ENCODE measurements at regions not wholly inside any gene's neighbourhood (a gene's known extent, or its start where the extent isn't known, plus 50 kb on each side); places are given as distances from the start of the nearest gene placed in this dataset.
"Not testable (repeated sequence)": the region's sequence is repeated elsewhere in the genome, so short reads cannot be mapped to it uniquely, and the experiment has no call there.

GRCh38 chr2:60230037-60230436 is 323.4 kb downstream of the BCL11A start:
- Mint-ChIP-seq H3K4me1 (ENCODE audit: low read depth) (no peaks in the 10 kb centered on the region), H3K9me3 (peaks cover 13% of the 10 kb centered on the region), H3K27me3 (ENCODE audit: low read depth) (no peaks in the 10 kb centered on the region), H3K27ac (no peak overlapping the region), H3K36me3 (ENCODE audit: low read depth) (no peaks in the 10 kb centered on the region), H3K4me3 (ENCODE audit: low read depth) (no peak overlapping the region)
- DNase-seq (ENCODE audit: low spot score) = no peak
- intact Hi-C loops (cut with micrococcal nuclease) = no loop called here

- H3K27ac Mint-ChIP-seq = no peak overlapping the region
- H3K27me3 Mint-ChIP-seq (ENCODE audit: low read depth) = no peaks in the 10 kb centered on the region
- no peak overlapping the region for H3K4me3 Mint-ChIP-seq (ENCODE audit: low read depth)
- no peaks in the 10 kb centered on the region for H3K36me3 Mint-ChIP-seq (ENCODE audit: low read depth)
- H3K9me3 Mint-ChIP-seq = peaks cover 10% of the 10 kb centered on the region
- no peaks in the 10 kb centered on the region for H3K4me1 Mint-ChIP-seq (ENCODE audit: low read depth)
- no peak for DNase-seq (ENCODE audit: low spot score)
- intact Hi-C loops (cut with micrococcal nuclease) = no loop called here
These were observed 326.5 kb downstream of the BCL11A start for GRCh38 chr2:60226943-60227342.

GRCh38 chr2:60226191-60226590 is 327.3 kb downstream of the BCL11A start:
- H3K27me3 Mint-ChIP-seq (ENCODE audit: low read depth) = no peaks in the 10 kb centered on the region
- H3K9me3 Mint-ChIP-seq = peaks cover 4% of the 10 kb centered on the region
- no peak for DNase-seq (ENCODE audit: low spot score)
- H3K36me3 Mint-ChIP-seq (ENCODE audit: low read depth) = no peaks in the 10 kb centered on the region
- intact Hi-C loops (cut with micrococcal nuclease) = no loop called here
- H3K4me1 Mint-ChIP-seq (ENCODE audit: low read depth) = no peaks in the 10 kb centered on the region
- H3K4me3 Mint-ChIP-seq (ENCODE audit: low read depth) = no peak overlapping the region
- H3K27ac Mint-ChIP-seq = no peak overlapping the region

GRCh38 chr2:60223859-60224258 is 329.6 kb downstream of the BCL11A start:
- Mint-ChIP-seq H3K4me3 (ENCODE audit: low read depth) (no peak overlapping the region), H3K9me3 (no peaks in the 10 kb centered on the region), H3K27me3 (ENCODE audit: low read depth) (no peaks in the 10 kb centered on the region), H3K27ac (no peak overlapping the region), H3K36me3 (ENCODE audit: low read depth) (no peaks in the 10 kb centered on the region), H3K4me1 (ENCODE audit: low read depth) (no peaks in the 10 kb centered on the region)
- DNase-seq (ENCODE audit: low spot score) = no peak
- intact Hi-C loops (cut with micrococcal nuclease) = no loop called here

GRCh38 chr2:60221098-60221497 is 332.4 kb downstream of the BCL11A start:
- H3K4me3 Mint-ChIP-seq (ENCODE audit: low read depth) = no peak overlapping the region
- intact Hi-C loops (cut with micrococcal nuclease) = no loop called here
- no peaks in the 10 kb centered on the region for H3K4me1 Mint-ChIP-seq (ENCODE audit: low read depth)
- no peaks in the 10 kb centered on the region for H3K9me3 Mint-ChIP-seq
- no peaks in the 10 kb centered on the region for H3K27me3 Mint-ChIP-seq (ENCODE audit: low read depth)
- H3K36me3 Mint-ChIP-seq (ENCODE audit: low read depth) = no peaks in the 10 kb centered on the region
- DNase-seq (ENCODE audit: low spot score) = no peak
- H3K27ac Mint-ChIP-seq = no peak overlapping the region

GRCh38 chr2:60219536-60219935 is 333.9 kb downstream of the BCL11A start:
- DNase-seq (ENCODE audit: low spot score) = no peak
- no peak overlapping the region for H3K4me3 Mint-ChIP-seq (ENCODE audit: low read depth)
- no peak overlapping the region for H3K27ac Mint-ChIP-seq
- no peaks in the 10 kb centered on the region for H3K9me3 Mint-ChIP-seq
- no peaks in the 10 kb centered on the region for H3K4me1 Mint-ChIP-seq (ENCODE audit: low read depth)
- no peaks in the 10 kb centered on the region for H3K27me3 Mint-ChIP-seq (ENCODE audit: low read depth)
- intact Hi-C loops (cut with micrococcal nuclease) = no loop called here
- no peaks in the 10 kb centered on the region for H3K36me3 Mint-ChIP-seq (ENCODE audit: low read depth)

GRCh38 chr2:60216452-60216995 is 336.9 kb downstream of the BCL11A start:
- Mint-ChIP-seq H3K4me1 (ENCODE audit: low read depth) (no peaks in the 10 kb centered on the region), H3K36me3 (ENCODE audit: low read depth) (no peaks in the 10 kb centered on the region), H3K27ac (no peak overlapping the region), H3K9me3 (no peaks in the 10 kb centered on the region), H3K27me3 (ENCODE audit: low read depth) (no peaks in the 10 kb centered on the region), H3K4me3 (ENCODE audit: low read depth) (no peak overlapping the region)
- intact Hi-C loops (cut with micrococcal nuclease) = no loop called here
- DNase-seq (ENCODE audit: low spot score) = no peak

GRCh38 chr2:60215386-60215901 is 338.0 kb downstream of the BCL11A start:
- intact Hi-C loops (cut with micrococcal nuclease) = no loop called here
- Mint-ChIP-seq H3K4me3 (ENCODE audit: low read depth) (no peak overlapping the region), H3K4me1 (ENCODE audit: low read depth) (no peaks in the 10 kb centered on the region), H3K27ac (no peak overlapping the region), H3K9me3 (no peaks in the 10 kb centered on the region), H3K36me3 (ENCODE audit: low read depth) (no peaks in the 10 kb centered on the region), H3K27me3 (ENCODE audit: low read depth) (no peaks in the 10 kb centered on the region)
- DNase-seq (ENCODE audit: low spot score) = no peak

GRCh38 chr2:60214626-60214875 is 338.9 kb downstream of the BCL11A start:
- H3K4me1 Mint-ChIP-seq (ENCODE audit: low read depth) = no peaks in the 10 kb centered on the region
- H3K27ac Mint-ChIP-seq = no peak overlapping the region
- no peaks in the 10 kb centered on the region for H3K27me3 Mint-ChIP-seq (ENCODE audit: low read depth)
- H3K9me3 Mint-ChIP-seq = no peaks in the 10 kb centered on the region
- no peaks in the 10 kb centered on the region for H3K36me3 Mint-ChIP-seq (ENCODE audit: low read depth)
- DNase-seq (ENCODE audit: low spot score) = no peak
- H3K4me3 Mint-ChIP-seq (ENCODE audit: low read depth) = no peak overlapping the region
- intact Hi-C loops (cut with micrococcal nuclease) = no loop called here

- intact Hi-C loops (cut with micrococcal nuclease) = no loop called here
- Mint-ChIP-seq H3K4me1 (ENCODE audit: low read depth) (no peaks in the 10 kb centered on the region), H3K36me3 (ENCODE audit: low read depth) (no peaks in the 10 kb centered on the region), H3K27me3 (ENCODE audit: low read depth) (no peaks in the 10 kb centered on the region), H3K9me3 (no peaks in the 10 kb centered on the region), H3K27ac (no peak overlapping the region), H3K4me3 (ENCODE audit: low read depth) (no peak overlapping the region)
- DNase-seq (ENCODE audit: low spot score) = no peak
These were observed 339.4 kb downstream of the BCL11A start for GRCh38 chr2:60213865-60214625.

GRCh38 chr2:60212181-60212945 is 341.1 kb downstream of the BCL11A start:
- Mint-ChIP-seq H3K27me3 (ENCODE audit: low read depth) (no peaks in the 10 kb centered on the region), H3K36me3 (ENCODE audit: low read depth) (no peaks in the 10 kb centered on the region), H3K4me1 (ENCODE audit: low read depth) (no peaks in the 10 kb centered on the region), H3K9me3 (no peaks in the 10 kb centered on the region), H3K4me3 (ENCODE audit: low read depth) (no peak overlapping the region), H3K27ac (no peak overlapping the region)
- intact Hi-C loops (cut with micrococcal nuclease) = no loop called here
- DNase-seq (ENCODE audit: low spot score) = no peak

- H3K4me1 Mint-ChIP-seq (ENCODE audit: low read depth); intact Hi-C loops (cut with micrococcal nuclease): not testable (repeated sequence)
These were observed 364.4 kb downstream of the BCL11A start for GRCh38 chr2:60189006-60189405.

GRCh38 chr2:60175290-60175689 is 378.2 kb downstream of the BCL11A start:
- Mint-ChIP-seq H3K36me3 (ENCODE audit: low read depth) (no peaks in the 10 kb centered on the region), H3K27ac (no peak overlapping the region), H3K9me3 (no peaks in the 10 kb centered on the region), H3K27me3 (ENCODE audit: low read depth) (no peaks in the 10 kb centered on the region), H3K4me1 (ENCODE audit: low read depth) (no peaks in the 10 kb centered on the region), H3K4me3 (ENCODE audit: low read depth) (no peak overlapping the region)
- intact Hi-C loops (cut with micrococcal nuclease) = no loop called here
- no peak for DNase-seq (ENCODE audit: low spot score)

More at GRCh38 chr2:60189006-60189405, 364.4 kb downstream of the BCL11A start:
- H3K4me3 Mint-ChIP-seq (ENCODE audit: low read depth); DNase-seq (ENCODE audit: low spot score); H3K27ac Mint-ChIP-seq; H3K27me3 Mint-ChIP-seq (ENCODE audit: low read depth); H3K36me3 Mint-ChIP-seq (ENCODE audit: low read depth): not testable (repeated sequence)
- peaks cover 21% of the 10 kb centered on the region for H3K9me3 Mint-ChIP-seq
